A673 (cell line): ENCODE measurements at regions not wholly inside any gene's neighbourhood (a gene's known extent, or its start where the extent isn't known, plus 50 kb on each side); places are given as distances from the start of the nearest gene placed in this dataset.

Experiments
- BruUV-seq: library from RNA; stranded (reverse); fragments of 400-500 nt; replicated peaks from 2 replicates; lab custom pipeline; 2021; lab: Mats Ljungman, UMichigan
- CTCF ChIA-PET: fragments of 300-600 bp; sonication (Branson Sonifier 250); formaldehyde crosslinking; loops from one replicate; lab custom pipeline; 2022; ENCODE audit warnings: antibody characterized with exemption; lab: Charles Lee
- POLR2A ChIA-PET: fragments of 300-600 bp; sonication (Branson Sonifier 250); formaldehyde crosslinking; loops from one replicate; lab custom pipeline; 2022; ENCODE audit warnings: antibody characterized with exemption; ENCODE audit not compliant: low non-redundant PET; lab: Charles Lee
- DNase-seq: peaks from one replicate; pipeline ENCODE4 v3.0.0-alpha.2; 2015; ENCODE audit warnings: low spot score
- H3K27ac ChIP-seq: fragments of 200-600 bp; sonication (generic); 2 replicates; pipeline ENCODE4 v1.5.1; 2016; ENCODE audit warnings: mixed run types, low read depth, mild to moderate bottlenecking, mixed read lengths, antibody characterized with exemption, low read length; ENCODE audit not compliant: poor library complexity, severe bottlenecking
- H3K27me3 ChIP-seq: fragments of 200-600 bp; sonication (generic); replicated peaks from 2 replicates; pipeline ENCODE4 v1.6.1; 2017; ENCODE audit warnings: mixed run types, low read depth, mild to moderate bottlenecking, mixed read lengths, antibody characterized with exemption, low read length; ENCODE audit not compliant: insufficient read depth, poor library complexity
- H3K36me3 ChIP-seq: fragments of 200-600 bp; sonication (generic); 2 replicates; pipeline ENCODE4 v1.6.1; 2016; ENCODE audit warnings: mixed run types, mild to moderate bottlenecking, mixed read lengths, antibody characterized with exemption, low read length; ENCODE audit not compliant: insufficient read depth, poor library complexity, severe bottlenecking
- H3K4me1 ChIP-seq: fragments of 200-600 bp; sonication (generic); 2 replicates; pipeline ENCODE4 v1.6.1; 2017; ENCODE audit warnings: mixed run types, mild to moderate bottlenecking, mixed read lengths, antibody characterized with exemption, low read length; ENCODE audit not compliant: insufficient read depth, poor library complexity, severe bottlenecking
- H3K4me3 ChIP-seq: fragments of 200-600 bp; sonication (generic); 2 replicates; pipeline ENCODE4 v1.5.1; 2016; ENCODE audit warnings: low read depth, mixed run types, mild to moderate bottlenecking, mixed read lengths, low read length; ENCODE audit not compliant: poor library complexity, severe bottlenecking
- H3K9me3 ChIP-seq: fragments of 200-600 bp; sonication (generic); 2 replicates; pipeline ENCODE4 v1.6.1; 2016; ENCODE audit warnings: mixed run types, low read depth, mild to moderate bottlenecking, mixed read lengths, antibody characterized with exemption, low read length; ENCODE audit not compliant: poor library complexity, severe bottlenecking
- CTCF ChIP-seq: fragments of 300-800, 200-600 bp; sonication (generic); conservative IDR thresholded peaks from 2 replicates; pipeline ENCODE4 v1.5.1; 2017; ENCODE audit warnings: low read depth, mild to moderate bottlenecking, antibody characterized with exemption, low read length, moderate library complexity, mixed read lengths
- EZH2 ChIP-seq: fragments of 200-600 bp; sonication (generic); IDR thresholded peaks from 2 replicates; pipeline ENCODE4 v1.6.1; 2017; ENCODE audit warnings: borderline replicate concordance, low read depth, mild to moderate bottlenecking, mixed read lengths, antibody characterized with exemption, low read length; ENCODE audit not compliant: poor library complexity, severe bottlenecking
- intact Hi-C: fragments of 100-400 bp; cut with micrococcal nuclease; formaldehyde crosslinking; loops from one replicate; pipeline ENCODE4 v1.10.0; 2022; ENCODE audit not compliant: unreplicated experiment

DNA sequence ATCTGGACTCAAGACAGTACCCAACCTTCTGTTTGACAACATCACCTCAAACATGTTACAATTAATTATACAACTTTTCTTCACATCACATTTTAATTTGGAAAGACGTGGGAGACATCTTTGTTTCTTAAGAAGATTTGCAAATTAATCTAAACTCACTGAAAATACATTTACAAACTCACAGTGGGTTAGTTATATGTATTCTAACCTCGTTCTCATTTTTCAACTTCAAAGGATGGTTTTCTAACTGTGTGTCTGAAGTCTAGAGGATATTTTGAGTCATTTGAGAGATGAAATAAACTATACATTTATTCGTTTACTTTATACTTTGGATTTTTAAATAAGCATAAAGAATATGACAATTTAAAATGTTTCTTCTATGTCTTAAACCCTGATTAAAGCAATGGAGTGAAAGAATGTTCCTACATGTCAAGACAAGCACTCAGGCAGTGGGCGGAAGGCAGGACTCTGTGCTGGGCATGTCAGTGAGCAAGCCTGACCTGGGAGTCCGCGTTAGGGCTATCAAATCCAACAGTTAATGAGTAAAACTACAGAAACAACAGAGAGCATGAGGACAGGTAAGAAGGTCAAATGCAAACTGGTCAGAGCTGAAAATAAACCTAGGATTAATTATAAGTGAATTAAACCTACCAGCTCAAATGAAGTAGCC is 76.5 kb upstream of the CTTNBP2NL start:
- CTCF ChIA-PET, result no interaction called here
- BruUV-seq, result no TSS peak
- POLR2A ChIA-PET, result no interaction called here
- no peaks in the 10 kb centered on the region for H3K36me3 ChIP-seq
- no peaks in the 10 kb centered on the region for H3K4me1 ChIP-seq
- H3K27me3 ChIP-seq, result peaks cover 83% of the 10 kb centered on the region
- no peak overlapping the region for H3K27ac ChIP-seq
- intact Hi-C loops, result no loop called here
- H3K4me3 ChIP-seq, result no peak overlapping the region
- TF ChIP-seq CTCF (no peak), EZH2 (no peak)
- DNase-seq, result no peak
- no peaks in the 10 kb centered on the region for H3K9me3 ChIP-seq

- no peak for DNase-seq
- Histone ChIP-seq H3K27me3 (peaks cover 80% of the 10 kb centered on the region), H3K4me3 (no peak overlapping the region), H3K4me1 (no peaks in the 10 kb centered on the region), H3K36me3 (no peaks in the 10 kb centered on the region), H3K9me3 (no peaks in the 10 kb centered on the region), H3K27ac (no peak overlapping the region)
- CTCF ChIA-PET, result no interaction called here
- POLR2A ChIA-PET, result no interaction called here
- TF ChIP-seq CTCF (no peak), EZH2 (no peak)
- no TSS peak for BruUV-seq
- intact Hi-C loops, result no loop called here
These were observed 76.0 kb upstream of the CTTNBP2NL start for GRCh38 chr1:112320058-112320457.

DNA sequence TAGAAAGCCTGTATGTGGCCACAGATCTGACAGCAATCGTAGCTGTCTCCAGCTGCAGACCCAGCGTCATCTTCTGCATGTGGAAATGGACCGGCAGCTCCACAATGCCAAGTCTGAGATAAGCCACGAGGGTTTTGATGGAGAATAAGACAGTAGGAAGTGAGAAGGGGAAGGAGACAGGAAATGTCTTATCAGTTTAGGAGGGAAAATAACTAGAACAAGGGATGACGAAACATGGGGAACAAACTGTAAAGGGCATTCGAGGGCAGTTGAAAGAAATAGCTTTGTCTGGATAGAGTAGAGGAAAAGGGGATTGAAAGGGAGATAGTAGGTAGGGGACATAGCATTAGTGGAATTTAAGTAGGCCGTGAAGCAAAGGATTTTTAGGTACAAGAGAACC is 74.0 kb upstream of the CTTNBP2NL start:
- H3K27ac ChIP-seq, result no peak overlapping the region
- TF ChIP-seq EZH2 (no peak), CTCF (no peak)
- H3K27me3 ChIP-seq, result peaks cover 65% of the 10 kb centered on the region
- H3K4me1 ChIP-seq, result no peaks in the 10 kb centered on the region
- ChIA-PET CTCF (no interaction called here), POLR2A (no interaction called here)
- H3K36me3 ChIP-seq, result no peaks in the 10 kb centered on the region
- no peak overlapping the region for H3K4me3 ChIP-seq
- intact Hi-C loops, result no loop called here
- DNase-seq, result no peak
- no peaks in the 10 kb centered on the region for H3K9me3 ChIP-seq
- BruUV-seq, result no TSS peak
